ENCODE measurements at regions not wholly inside any gene's neighbourhood (a gene's known extent, or its start where the extent isn't known, plus 50 kb on each side); places are given as distances from the start of the nearest gene placed in this dataset.

GRCh38 chr13:69567514-69567913, 540.1 kb upstream of the ATXN8OS start:
- TF ChIP-seq CTCF (IDR thresholded peaks at IDR 0.05) (no peak), POLR2A (IDR thresholded peaks at IDR 0.05) (no peak), EP300 (IDR thresholded peaks at IDR 0.05) (no peak)
